ENCODE measurements at regions not wholly inside any gene's neighbourhood (a gene's known extent, or its start where the extent isn't known, plus 50 kb on each side); places are given as distances from the start of the nearest gene placed in this dataset.
A peak's percentile ranks its signal among the peaks of the same experiment; 100 is the strongest.

DNA sequence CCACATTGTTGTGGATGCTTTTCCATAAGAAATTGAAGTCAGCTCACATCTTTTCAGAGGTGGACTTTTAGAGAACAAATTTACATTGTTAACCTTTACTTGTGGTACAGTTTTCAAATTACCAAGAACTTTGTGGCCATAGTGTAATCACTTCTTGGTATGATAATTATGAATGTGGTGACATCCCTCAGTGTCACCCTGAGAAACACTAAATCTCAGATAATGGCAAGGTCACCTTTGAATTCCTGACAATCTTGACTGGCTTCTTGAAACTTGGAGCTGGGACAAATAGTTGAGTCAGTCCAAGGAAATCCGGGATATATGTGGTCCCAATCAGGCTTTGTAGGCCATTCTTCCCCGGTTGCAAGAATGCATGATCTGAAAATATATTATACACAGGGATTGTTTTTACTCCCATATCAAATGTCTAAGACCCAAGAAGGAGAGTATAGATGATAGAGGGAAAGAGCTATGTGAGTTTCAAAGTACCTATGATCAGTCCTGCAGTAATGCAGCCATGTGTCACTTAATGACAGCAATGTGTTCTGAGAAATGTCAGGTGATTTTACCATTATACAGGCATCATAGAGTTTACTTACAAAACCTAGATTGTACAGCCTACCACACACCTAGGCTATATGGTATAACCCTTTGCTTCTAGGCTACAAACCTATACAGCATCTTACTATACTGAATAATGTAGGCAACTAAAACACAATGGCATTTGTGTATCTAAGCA lies 120.8 kb upstream of the MTHFD1L start:
- ATAC-seq (ENCODE audit: low read depth) (no peak), DNase-seq (no peak)
- Mint-ChIP-seq H3K27me3 (no peaks in the 10 kb centered on the region), H3K36me3 (ENCODE audit: low read depth) (peaks cover 55% of the 10 kb centered on the region), H3K4me1 (peaks cover 64% of the 10 kb centered on the region), H3K9me3 (no peaks in the 10 kb centered on the region), H3K4me3 (no peak overlapping the region), H3K27ac (no peak overlapping the region)
- TF ChIP-seq, protein P1, sequence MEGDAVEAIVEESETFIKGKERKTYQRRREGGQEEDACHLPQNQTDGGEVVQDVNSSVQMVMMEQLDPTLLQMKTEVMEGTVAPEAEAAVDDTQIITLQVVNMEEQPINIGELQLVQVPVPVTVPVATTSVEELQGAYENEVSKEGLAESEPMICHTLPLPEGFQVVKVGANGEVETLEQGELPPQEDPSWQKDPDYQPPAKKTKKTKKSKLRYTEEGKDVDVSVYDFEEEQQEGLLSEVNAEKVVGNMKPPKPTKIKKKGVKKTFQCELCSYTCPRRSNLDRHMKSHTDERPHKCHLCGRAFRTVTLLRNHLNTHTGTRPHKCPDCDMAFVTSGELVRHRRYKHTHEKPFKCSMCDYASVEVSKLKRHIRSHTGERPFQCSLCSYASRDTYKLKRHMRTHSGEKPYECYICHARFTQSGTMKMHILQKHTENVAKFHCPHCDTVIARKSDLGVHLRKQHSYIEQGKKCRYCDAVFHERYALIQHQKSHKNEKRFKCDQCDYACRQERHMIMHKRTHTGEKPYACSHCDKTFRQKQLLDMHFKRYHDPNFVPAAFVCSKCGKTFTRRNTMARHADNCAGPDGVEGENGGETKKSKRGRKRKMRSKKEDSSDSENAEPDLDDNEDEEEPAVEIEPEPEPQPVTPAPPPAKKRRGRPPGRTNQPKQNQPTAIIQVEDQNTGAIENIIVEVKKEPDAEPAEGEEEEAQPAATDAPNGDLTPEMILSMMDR (IDR thresholded peaks at IDR 0.05), result no peak
- ChIA-PET POLR2A (interaction anchor here (0.7 kb wide), 1 partner anchor 374 kb away, joined by 5 read pairs; no protein-coding TSS in a partner anchor), CTCF (interaction anchor here (0.7 kb wide), 1 partner anchor 327 kb away, joined by 3 read pairs; no protein-coding TSS in a partner anchor)
- intact Hi-C loops (cut with micrococcal nuclease), result loop anchor here (2.0 to 5.0 kb wide), 3 partner anchors 14 to 197 kb away; no protein-coding TSS in a partner anchor

DNA sequence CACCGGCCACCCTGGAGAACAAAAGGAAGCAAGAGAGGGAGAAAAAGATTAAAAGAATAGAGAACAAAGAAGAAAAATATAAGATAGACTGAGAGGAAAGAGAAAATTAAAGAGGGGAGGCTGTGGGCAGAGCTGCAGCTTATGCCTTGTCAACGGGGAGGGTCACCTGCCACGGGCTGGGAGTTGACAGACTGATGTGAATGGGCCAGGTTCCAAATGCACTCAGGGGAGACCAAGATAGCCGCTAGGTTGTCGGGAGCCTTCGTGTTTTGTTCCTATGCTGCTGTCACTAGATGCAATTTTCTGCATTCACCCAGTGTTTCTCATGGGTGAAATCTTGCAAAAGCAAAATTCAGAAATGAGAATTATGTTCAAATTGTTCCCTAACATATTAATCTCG lies 119.6 kb upstream of the MTHFD1L start:
- ChIA-PET POLR2A (interaction anchor here (0.6 kb wide), 1 partner anchor 15 kb away, joined by 5 read pairs; no protein-coding TSS in a partner anchor), CTCF (interaction anchor here (2.1 kb wide), 1 partner anchor 328 kb away, joined by 5 read pairs; no protein-coding TSS in a partner anchor)
- TF ChIP-seq, protein P1 (IDR thresholded peaks at IDR 0.05), result no peak
- intact Hi-C loops (cut with micrococcal nuclease), result loop anchor here (2.0 kb wide), 1 partner anchor 13 kb away; no protein-coding TSS in a partner anchor
- Mint-ChIP-seq H3K9me3 (no peaks in the 10 kb centered on the region), H3K27me3 (no peaks in the 10 kb centered on the region), H3K4me1 (peaks cover 53% of the 10 kb centered on the region), H3K4me3 (no peak overlapping the region), H3K36me3 (ENCODE audit: low read depth) (peaks cover 51% of the 10 kb centered on the region), H3K27ac (no peak overlapping the region)
- DNase-seq (no peak), ATAC-seq (ENCODE audit: low read depth) (no peak)

DNA sequence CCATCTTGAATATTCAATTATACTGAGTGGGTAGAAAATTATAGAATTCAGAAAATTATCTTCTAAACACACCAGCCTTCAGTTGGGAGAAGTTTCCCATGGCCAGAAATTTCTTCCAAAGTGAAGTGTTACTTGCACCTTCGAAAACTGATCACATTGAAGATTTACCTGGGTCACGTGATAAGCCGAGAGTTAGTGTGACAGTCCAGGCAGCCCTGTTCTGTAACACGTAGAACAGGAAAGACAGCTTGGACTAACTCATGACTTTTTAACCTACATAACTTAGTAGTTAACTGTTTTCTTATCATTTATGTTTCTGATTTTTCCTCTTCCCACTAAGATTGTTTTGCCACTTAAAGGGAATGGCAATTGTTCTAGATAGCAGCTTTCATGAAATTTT lies 118.3 kb upstream of the MTHFD1L start:
- H3K4me3 Mint-ChIP-seq, result no peak overlapping the region
- ATAC-seq (ENCODE audit: low read depth) (no peak), DNase-seq (no peak)
- TF ChIP-seq, protein P1 (IDR thresholded peaks at IDR 0.05), result no peak
- ChIA-PET CTCF (interaction anchor here (2.1 kb wide), 1 partner anchor 329 kb away, joined by 5 read pairs; no protein-coding TSS in a partner anchor), POLR2A (no interaction called here)
- no peak overlapping the region for H3K27ac Mint-ChIP-seq
- no peaks in the 10 kb centered on the region for H3K27me3 Mint-ChIP-seq
- H3K9me3 Mint-ChIP-seq, result no peaks in the 10 kb centered on the region
- intact Hi-C loops (cut with micrococcal nuclease), result no loop called here
- H3K4me1 Mint-ChIP-seq, result peaks cover 40% of the 10 kb centered on the region
- peaks cover 49% of the 10 kb centered on the region for H3K36me3 Mint-ChIP-seq (ENCODE audit: low read depth)

DNA sequence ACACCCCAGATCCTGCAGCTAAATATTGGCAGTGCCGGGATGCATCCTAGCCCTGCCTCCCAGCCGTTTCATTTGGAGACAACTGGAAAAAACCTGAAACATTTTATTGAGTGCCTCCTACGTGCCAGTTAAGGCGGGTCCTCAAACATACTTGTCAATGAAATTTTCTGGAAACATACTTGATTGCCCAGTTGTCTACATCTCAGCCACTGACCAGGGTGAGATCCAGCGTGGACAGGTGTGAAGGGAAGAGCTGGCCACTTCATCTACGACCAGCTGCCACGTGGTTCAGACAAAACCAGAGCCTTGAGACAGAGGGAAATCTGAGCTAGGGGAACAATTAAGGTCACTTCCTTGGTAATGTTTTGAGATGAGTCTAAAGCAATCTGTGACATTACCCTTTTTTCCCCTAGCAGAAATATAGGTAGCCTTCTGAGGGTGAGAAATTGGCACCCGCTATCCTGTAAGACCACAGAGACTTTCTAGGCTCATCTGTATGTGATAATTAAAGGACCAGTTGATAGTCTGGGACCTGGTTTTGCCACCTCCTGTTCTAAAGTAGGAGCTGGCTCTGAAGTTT lies 116.3 kb upstream of the MTHFD1L start:
- Mint-ChIP-seq H3K27ac (peak overlapping the region; percentile 12), H3K4me1 (peaks cover 34% of the 10 kb centered on the region), H3K36me3 (ENCODE audit: low read depth) (peaks cover 57% of the 10 kb centered on the region), H3K27me3 (no peaks in the 10 kb centered on the region), H3K9me3 (no peaks in the 10 kb centered on the region), H3K4me3 (no peak overlapping the region)
- ATAC-seq (ENCODE audit: low read depth), result no peak
- DNase-seq, result no peak
- POLR2A ChIA-PET, result interaction anchor here (0.6 kb wide), 1 partner anchor 307 kb away, joined by 4 read pairs; no protein-coding TSS in a partner anchor
- CTCF ChIA-PET, result interaction anchor here (1.3 kb wide), 1 partner anchor 157 kb away, joined by 4 read pairs; no protein-coding TSS in a partner anchor
- TF ChIP-seq, protein P1 (IDR thresholded peaks at IDR 0.05), result no peak
- intact Hi-C loops (cut with micrococcal nuclease), result no loop called here

DNA sequence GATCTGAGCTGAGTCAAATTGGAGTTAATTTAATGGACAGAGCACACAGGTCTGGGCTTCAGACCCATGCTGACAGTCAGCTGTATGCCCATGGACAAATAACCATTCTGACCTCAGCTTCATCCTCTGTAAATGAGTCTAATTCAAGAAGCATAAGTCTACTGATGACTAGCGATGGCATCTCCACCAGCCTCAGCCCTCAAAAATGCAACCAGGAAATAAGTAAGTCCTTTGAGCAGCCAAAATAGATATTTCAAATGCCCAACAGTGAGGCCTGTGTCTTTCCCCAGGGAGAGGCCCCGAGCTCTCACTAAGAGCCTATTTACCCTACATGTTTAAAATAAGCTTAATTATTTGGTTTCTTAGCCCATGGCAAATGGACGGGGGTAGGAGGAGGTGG lies 114.2 kb upstream of the MTHFD1L start:
- TF ChIP-seq, protein P1 (IDR thresholded peaks at IDR 0.05), result no peak
- Mint-ChIP-seq H3K27ac (no peak overlapping the region), H3K36me3 (ENCODE audit: low read depth) (peaks cover 56% of the 10 kb centered on the region), H3K9me3 (no peaks in the 10 kb centered on the region), H3K27me3 (no peaks in the 10 kb centered on the region), H3K4me1 (peaks cover 16% of the 10 kb centered on the region), H3K4me3 (no peak overlapping the region)
- intact Hi-C loops (cut with micrococcal nuclease), result no loop called here
- DNase-seq (no peak), ATAC-seq (ENCODE audit: low read depth) (no peak)
- CTCF ChIA-PET, result no interaction called here
- POLR2A ChIA-PET, result interaction anchor here (0.6 kb wide), 1 partner anchor 152 kb away, joined by 3 read pairs; no protein-coding TSS in a partner anchor
